Ishikawa (cell line): ENCODE measurements at regions not wholly inside any gene's neighbourhood (a gene's known extent, or its start where the extent isn't known, plus 50 kb on each side); places are given as distances from the start of the nearest gene placed in this dataset.

ENCODE experiments used
- CREB1 ChIP-seq: IDR thresholded peaks from 2 replicates; pipeline ENCODE4 v1.6.1; 2012; ENCODE audit warnings: low read depth
- EGR1 ChIP-seq: IDR thresholded peaks from 2 replicates; pipeline ENCODE4 v1.6.1; 2012
- EP300 ChIP-seq: IDR thresholded peaks from 2 replicates; pipeline ENCODE4 v1.6.1; 2012; ENCODE audit warnings: borderline replicate concordance
- FOXM1 ChIP-seq: IDR thresholded peaks from 2 replicates; pipeline ENCODE4 v1.6.1; 2012; ENCODE audit warnings: low read depth, borderline replicate concordance
- NFIC ChIP-seq: IDR thresholded peaks from 2 replicates; pipeline ENCODE4 v1.6.1; 2012
- RAD21 ChIP-seq: IDR thresholded peaks from 2 replicates; pipeline ENCODE4 v1.6.1; 2012; ENCODE audit warnings: low read depth
- TAF1 ChIP-seq: IDR thresholded peaks from 2 replicates; pipeline ENCODE4 v1.6.1; 2012; ENCODE audit warnings: low read depth, mild to moderate bottlenecking
- TCF12 ChIP-seq: IDR thresholded peaks from 2 replicates; pipeline ENCODE4 v1.6.1; 2012; ENCODE audit warnings: low read depth
- TEAD4 ChIP-seq: IDR thresholded peaks from 2 replicates; pipeline ENCODE4 v1.6.1; 2012
- YY1 ChIP-seq: IDR thresholded peaks from 2 replicates; pipeline ENCODE4 v1.6.1; 2012; ENCODE audit warnings: low read depth
- ZBTB7A ChIP-seq: IDR thresholded peaks from 2 replicates; pipeline ENCODE4 v1.6.1; 2012; ENCODE audit warnings: low read depth
- TF ChIP-seq, protein P1 (sequence below): IDR thresholded peaks from 2 replicates; pipeline ENCODE4 v1.6.1; 2012; ENCODE audit warnings: low read depth, mild to moderate bottlenecking
- TF ChIP-seq, protein P2 (sequence below): IDR thresholded peaks from 2 replicates; pipeline ENCODE4 v1.6.1; 2012
- TF ChIP-seq, protein P3 (sequence below): IDR thresholded peaks from 2 replicates; pipeline ENCODE4 v1.6.1; 2012

DNA sequence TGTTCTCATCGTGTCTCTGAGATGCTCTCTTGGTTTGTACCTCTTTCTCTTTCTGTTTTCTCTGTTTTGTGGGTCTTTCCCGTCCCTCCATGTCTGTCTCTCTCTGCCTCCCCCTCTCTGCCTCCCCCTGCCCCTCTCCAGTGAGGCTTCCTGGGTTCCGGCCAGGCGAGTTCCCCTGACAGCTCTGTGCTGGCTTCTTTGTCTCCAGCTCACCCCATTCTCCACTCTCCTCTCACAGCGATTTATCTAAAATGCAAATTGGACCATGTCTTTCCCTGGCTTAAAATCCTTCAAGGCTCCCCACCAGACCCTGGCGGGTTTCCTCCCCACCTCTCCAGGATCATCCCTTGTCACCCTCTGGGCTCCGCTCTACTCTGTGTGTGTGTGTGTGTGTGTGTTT, 202.4 kb upstream of the POU3F1 start:
- TF ChIP-seq YY1 (no peak), RAD21 (no peak), TCF12 (no peak), EP300 (no peak), NFIC (no peak), FOXM1 (no peak), EGR1 (no peak), CREB1 (no peak), ZBTB7A (no peak), TAF1 (no peak), TEAD4 (no peak)
- TF ChIP-seq, protein P1, sequence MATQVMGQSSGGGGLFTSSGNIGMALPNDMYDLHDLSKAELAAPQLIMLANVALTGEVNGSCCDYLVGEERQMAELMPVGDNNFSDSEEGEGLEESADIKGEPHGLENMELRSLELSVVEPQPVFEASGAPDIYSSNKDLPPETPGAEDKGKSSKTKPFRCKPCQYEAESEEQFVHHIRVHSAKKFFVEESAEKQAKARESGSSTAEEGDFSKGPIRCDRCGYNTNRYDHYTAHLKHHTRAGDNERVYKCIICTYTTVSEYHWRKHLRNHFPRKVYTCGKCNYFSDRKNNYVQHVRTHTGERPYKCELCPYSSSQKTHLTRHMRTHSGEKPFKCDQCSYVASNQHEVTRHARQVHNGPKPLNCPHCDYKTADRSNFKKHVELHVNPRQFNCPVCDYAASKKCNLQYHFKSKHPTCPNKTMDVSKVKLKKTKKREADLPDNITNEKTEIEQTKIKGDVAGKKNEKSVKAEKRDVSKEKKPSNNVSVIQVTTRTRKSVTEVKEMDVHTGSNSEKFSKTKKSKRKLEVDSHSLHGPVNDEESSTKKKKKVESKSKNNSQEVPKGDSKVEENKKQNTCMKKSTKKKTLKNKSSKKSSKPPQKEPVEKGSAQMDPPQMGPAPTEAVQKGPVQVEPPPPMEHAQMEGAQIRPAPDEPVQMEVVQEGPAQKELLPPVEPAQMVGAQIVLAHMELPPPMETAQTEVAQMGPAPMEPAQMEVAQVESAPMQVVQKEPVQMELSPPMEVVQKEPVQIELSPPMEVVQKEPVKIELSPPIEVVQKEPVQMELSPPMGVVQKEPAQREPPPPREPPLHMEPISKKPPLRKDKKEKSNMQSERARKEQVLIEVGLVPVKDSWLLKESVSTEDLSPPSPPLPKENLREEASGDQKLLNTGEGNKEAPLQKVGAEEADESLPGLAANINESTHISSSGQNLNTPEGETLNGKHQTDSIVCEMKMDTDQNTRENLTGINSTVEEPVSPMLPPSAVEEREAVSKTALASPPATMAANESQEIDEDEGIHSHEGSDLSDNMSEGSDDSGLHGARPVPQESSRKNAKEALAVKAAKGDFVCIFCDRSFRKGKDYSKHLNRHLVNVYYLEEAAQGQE: no peak
- TF ChIP-seq, protein P2, sequence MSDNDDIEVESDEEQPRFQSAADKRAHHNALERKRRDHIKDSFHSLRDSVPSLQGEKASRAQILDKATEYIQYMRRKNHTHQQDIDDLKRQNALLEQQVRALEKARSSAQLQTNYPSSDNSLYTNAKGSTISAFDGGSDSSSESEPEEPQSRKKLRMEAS: no peak
- TF ChIP-seq, protein P3, sequence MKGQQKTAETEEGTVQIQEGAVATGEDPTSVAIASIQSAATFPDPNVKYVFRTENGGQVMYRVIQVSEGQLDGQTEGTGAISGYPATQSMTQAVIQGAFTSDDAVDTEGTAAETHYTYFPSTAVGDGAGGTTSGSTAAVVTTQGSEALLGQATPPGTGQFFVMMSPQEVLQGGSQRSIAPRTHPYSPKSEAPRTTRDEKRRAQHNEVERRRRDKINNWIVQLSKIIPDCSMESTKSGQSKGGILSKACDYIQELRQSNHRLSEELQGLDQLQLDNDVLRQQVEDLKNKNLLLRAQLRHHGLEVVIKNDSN: no peak
